ENCODE measurements at regions not wholly inside any gene's neighbourhood (a gene's known extent, or its start where the extent isn't known, plus 50 kb on each side); places are given as distances from the start of the nearest gene placed in this dataset.

DNA sequence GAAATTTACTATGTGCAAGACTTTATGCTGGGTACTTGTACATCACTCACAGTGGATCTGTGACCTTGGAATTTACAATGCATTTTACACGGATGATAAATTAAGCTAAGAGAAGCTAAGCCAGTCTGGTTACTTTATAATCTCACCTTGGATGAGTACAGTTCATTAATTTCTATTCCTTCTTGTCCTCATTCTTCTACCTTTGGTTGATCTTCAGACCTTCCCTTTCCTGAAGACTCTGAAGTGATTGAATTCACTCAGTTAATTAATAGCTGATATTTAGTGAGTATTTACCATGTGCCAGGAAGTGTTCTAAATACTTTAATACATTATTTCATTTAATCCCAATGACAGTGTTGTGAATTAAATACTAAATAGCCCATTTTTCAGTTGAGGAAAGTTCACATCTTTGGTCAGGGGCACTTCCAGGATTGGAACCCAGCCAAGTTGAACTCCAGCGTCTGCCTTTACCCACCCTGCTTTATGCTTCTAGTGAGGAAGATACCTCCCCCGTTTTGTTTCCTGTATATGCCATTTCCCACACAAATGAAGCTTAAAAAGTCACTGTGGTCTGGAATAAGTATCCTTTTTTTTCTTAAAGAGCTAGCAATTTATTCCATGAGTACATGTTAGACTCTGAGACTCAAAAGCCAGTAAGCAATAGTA lies 146.6 kb downstream of the TLR5 start:
- no peak for DNase-seq (ENCODE audit: low read depth in 2 of 2)

DNA sequence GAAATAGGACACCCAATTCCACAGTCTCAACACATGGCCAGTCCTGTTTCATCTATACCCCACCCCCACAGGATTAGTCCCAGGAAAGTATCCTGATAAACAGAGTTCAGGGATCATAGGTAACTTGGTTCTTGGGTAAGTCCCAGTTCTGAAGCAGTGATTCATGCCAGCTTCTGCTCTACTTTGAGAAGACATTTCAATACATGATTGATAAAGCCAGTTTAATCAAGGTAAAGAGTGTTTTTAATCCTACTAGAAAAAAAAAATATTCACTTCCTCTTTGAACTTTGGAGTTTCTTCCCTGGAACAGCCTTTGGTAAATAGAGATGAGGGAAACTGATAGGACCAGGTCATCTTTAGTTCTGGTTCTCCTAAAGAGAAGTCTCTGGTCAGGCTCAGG lies 142.4 kb downstream of the TLR5 start:
- no peak for DNase-seq (ENCODE audit: low read depth in 2 of 2)

DNA sequence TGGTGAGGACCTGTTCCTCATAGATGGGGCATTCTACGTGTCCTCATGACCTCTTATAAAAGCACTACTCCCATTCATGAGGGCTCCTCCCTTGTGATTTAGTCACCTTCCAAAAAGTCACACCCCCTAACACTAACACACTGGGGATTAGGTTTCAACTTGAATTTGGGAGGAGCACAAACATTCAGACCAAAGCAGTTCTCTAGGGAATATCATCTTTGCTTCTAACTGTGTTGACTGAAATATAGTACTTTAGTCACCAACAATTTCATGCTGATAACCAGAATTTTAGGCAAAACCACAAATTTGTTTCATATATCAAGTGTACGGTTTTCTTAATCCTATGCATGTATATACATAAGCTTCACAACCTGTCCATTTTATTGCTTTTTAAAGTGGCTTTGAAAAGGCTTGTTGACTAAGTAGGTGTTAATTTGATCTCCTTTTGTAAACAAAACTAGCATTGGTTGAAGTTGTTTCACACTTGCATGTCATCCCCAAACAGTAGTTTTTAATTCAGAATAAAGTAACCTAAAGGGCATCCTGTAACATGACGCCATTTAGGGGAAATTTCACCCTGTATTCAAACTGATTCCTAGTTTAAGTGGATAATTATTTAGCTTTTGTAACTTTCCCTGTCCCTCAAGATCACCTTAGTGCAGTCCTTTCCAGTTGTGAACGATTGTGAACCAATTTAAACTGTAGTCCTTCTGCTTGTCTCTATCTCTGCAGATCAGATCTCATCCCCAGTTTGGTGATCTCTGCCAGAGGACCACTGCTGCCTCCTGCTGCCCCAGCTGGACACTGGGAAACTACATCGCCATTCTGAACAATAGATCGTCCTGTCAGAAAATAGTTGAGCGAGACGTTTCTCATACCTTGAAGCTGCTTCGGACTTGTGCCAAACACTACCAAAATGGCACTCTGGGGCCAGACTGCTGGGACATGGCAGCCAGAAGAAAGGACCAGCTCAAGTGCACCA lies 141.1 kb downstream of the TLR5 start:
- DNase-seq (ENCODE audit: low read depth in 2 of 2): no peak

DNA sequence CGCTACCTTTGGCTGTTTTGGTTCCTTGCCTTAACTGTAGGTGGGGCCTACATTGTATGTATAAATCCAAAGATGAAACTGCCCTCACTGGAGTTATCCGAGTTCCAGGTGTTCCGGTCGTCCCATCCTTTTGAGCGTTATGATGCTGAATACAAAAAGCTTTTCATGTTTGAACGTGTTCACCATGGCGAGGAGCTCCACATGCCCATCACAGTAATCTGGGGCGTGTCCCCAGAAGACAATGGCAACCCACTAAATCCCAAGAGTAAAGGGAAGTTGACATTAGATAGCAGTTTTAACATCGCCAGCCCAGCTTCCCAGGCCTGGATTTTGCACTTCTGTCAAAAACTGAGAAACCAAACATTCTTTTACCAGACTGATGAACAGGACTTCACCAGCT lies 139.5 kb downstream of the TLR5 start:
- DNase-seq (ENCODE audit: low read depth in 2 of 2): no peak

DNA sequence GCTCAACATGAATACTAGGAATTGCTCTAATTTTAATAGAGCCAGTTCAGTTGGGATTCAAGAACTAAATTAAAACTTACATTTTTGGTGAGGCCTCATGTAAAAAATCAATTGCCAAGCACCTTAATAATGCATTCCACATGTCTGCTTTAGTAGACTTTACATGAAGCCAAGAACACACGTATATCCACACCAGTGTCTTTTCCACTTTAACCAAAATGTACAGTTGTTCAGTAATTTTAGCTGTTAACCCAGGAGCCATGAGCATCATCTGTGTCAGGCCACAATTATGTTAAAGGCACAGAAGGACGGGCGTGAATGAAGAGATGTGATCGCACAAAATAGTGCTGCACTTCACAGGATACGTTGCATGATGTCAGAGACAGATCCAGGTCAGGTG lies 136.7 kb downstream of the TLR5 start:
- no peak for DNase-seq (ENCODE audit: low read depth in 2 of 2)

DNA sequence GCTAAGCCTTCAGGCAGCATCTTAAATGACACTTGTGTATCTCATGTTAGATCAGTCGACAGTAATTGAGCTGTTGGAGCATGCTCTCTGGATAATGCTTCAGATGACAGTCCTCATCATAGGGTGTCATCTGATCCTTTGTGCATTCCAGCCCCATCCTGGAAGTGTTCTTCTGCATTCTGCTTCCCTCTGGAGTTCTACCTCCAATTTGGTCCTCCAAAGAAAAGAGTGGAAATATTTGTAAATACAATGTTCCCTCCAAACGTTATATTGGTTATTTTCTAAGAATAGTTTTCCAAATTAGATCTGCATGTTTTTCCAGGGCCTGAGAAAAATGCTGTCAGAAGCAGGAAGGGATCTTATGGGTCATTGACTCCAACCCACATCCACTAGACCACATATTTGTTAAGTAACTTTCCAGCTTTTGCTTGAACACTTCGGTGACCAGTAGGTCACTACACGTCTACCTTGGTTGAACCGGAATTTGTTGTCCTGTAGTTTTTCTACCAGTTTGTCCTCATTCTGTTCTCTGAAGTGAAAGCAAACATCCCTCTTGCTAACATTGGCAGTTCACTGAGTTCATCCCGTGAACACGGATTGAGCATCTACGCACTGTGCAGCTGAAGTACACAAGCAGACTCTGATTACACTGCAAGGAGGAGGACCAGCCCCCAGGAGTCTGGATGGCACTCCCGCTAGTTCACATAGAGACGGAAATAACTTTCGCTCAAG lies 136.0 kb downstream of the TLR5 start:
- no peak for DNase-seq (ENCODE audit: low read depth in 2 of 2)

DNA sequence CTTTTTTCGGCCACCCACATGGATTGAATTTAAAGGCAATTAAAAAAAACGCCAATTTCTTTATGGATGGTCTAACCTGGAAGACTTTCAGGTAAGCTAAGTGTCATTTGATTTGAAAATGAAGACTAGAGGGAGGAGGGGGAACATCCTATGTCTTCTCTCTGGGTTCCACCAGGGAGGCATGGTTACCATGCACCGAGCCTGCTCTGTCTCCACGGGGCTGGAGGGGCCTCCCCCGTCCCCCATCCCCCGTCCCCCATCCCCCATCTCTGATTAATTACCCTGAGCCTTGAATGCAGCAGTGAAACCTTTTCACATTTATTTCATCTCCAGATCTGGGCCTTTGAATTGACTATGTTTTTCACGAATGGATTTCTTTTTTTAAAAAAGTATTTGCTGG lies 135.1 kb downstream of the TLR5 start:
- DNase-seq (ENCODE audit: low read depth in 2 of 2): no peak

DNA sequence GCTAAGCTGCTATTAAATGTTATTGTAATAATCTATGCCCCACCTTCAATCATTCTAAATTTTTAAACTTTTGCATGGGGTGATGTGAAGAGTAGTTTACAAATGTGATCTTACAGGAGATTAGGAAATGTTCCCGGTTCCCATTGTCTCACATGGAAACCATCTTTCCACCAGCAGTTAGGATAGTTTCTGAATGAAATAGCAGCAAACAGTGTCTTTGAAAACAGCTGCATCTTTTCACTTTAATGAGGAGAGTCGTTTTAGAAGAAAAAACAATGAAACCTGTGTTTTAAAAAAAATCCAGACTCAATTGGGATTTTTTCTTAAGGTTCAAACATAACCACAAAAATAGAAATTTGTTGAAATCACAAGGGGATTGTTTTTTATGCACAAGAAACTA lies 134.2 kb downstream of the TLR5 start:
- DNase-seq (ENCODE audit: low read depth in 2 of 2): no peak

DNA sequence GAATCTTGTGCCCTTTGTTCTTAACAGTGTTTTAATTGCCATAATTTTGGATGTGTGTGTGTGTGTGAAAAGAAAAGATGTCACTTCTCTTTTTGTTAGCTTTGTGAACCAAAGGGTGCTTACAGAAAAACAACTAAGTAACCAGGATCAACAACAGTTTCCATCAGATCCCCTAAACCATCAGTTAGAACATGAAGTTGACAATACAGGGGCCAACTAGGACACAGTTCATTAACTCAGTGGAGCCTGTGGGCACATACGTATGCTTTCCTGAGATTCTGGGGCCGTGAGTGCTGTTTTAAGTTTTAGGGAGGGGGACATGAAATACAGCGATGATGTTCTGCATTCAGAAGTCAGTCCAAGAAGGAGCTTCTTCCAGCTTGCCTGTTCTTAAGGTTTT lies 133.6 kb downstream of the TLR5 start:
- no peak for DNase-seq (ENCODE audit: low read depth in 2 of 2)

DNA sequence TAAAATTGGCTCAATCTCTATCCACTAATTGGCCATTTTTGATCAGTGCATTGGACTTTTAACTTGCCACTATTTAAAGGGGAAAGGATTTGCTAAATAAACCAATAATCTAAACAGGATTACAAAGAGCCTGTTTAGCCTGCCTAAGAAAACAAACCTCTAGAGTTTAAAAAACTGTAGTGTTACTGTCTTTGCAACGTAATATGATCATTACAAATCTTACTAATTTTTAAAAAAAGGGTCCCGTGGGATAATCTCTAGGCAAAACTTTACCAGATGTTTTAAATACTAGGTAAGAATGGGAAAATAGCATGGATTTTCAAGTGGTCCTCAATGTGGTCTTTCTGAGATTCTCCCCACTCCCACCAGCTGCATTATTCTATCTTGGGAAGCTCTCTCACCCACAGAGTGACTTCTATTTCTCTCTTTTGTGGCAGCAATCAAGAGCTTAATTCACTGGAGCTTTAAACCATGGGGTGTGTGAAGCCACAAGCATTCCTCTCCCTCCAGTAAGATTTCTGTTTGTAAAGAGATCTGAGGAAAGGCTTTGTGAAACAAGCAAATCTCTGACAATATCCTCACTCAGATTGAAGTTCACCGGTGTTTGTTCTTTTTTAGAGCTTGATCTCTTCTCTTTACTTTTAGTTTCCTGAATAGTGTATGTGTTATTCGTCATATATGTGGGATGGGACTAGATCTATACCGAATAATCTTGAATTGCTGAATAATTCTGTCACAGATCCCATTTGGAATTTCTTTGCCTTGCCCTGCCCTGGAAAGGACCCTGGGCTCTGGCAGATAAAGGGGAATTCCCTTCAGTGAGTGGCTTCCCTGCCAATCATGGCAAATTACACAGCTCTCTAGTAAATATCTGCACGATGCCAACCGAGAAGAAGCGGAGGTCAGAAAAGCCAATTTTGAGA lies 132.2 kb downstream of the TLR5 start:
- no peak for DNase-seq (ENCODE audit: low read depth in 2 of 2)

DNA sequence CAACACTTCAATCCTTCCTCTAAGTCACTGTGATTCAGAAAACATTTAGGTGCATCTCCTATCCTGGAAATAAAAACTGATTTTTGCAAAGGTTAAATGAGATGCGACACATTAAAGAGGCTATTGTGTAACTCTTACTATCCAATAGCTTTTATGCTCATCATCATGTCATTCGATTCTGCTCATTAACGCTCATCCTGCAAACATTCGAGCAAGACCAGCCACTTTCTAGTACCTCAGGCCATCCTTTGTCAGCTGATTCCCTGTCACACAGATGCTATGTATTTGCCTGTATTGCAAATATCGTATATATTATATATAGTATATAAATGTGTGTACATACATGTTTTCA lies 131.6 kb downstream of the TLR5 start:
- no peak for DNase-seq (ENCODE audit: low read depth in 2 of 2)

DNA sequence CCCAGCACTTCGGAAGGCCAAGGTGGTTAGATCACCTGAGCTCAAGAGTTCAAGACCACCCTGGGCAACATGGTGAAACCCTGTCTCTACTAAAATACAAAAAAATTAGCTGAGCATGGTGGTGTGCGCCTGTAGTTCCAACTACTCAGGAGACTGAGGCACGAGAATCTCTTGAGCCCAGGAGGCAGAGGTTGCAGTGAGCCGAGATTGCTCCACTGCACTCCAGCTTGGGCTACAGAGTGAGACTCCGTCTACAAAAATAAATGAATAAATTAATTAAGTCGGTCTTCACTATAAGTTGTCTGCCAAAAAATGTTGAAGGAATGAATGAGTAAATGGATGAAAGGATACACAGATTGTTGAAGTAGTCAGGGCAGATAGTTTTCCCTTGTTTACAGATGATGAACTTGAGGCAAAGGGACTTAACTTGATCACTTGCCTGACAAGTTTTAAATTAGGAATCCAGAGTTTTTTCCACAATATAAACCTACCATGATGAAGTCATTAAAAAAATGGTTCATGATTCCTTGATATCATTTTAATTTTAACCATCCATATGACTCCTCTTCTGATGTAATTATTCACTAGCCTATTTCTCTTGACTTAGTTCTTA lies 130.8 kb downstream of the TLR5 start:
- DNase-seq (ENCODE audit: low read depth in 2 of 2): no peak

DNA sequence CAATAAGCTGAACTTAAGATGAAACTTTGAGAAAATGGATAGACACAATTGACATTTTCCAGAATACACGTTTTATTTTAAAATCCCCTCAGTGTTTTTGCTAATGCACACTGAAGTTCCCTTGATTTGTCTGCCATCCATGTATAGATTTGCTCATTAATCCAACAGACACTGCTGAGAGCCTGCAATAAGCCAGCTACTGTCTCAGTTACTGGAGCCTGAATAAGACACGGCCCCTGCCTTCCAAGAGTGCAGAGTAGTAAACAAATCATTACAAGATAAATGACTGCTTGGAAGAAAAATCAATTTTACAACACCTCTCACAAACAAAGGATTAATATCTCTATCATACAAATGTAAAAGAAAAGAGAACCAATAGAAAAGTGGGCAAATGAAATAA lies 130.1 kb downstream of the TLR5 start:
- no peak for DNase-seq (ENCODE audit: low read depth in 2 of 2)

DNA sequence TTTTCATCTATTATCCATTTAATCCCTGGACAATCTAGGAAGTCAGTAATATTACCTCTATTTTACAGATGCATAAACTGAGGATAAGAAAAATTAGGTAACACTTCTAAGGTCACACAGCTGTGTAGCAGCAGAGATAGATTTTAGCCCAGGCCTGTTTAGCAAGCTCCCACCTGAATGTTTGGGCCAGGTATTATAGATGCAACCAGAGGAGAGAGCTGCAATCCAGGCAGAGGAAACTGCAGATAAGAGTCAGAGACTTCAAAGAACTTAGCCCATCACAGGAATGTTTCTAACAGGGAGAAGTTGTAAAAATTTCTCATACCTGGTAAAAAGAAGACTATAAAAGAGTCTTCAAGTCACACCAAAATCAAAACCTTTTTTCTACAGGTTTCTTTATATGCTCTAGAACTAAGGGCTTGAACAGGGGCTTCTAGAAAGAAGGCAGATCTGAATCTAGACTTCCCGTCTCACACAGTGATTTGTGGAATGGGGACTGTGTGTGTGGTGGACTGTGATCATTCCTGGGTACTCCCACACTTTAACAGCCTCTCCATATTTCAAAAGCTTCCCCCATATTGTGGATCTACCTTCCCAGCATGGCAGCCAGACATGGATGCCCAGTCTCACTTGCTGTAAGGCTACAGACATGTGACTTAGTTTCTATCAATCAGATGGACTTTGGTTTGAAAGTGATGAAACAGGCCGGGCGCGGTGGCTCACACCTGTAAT lies 128.7 kb downstream of the TLR5 start:
- DNase-seq (ENCODE audit: low read depth in 2 of 2): no peak

DNA sequence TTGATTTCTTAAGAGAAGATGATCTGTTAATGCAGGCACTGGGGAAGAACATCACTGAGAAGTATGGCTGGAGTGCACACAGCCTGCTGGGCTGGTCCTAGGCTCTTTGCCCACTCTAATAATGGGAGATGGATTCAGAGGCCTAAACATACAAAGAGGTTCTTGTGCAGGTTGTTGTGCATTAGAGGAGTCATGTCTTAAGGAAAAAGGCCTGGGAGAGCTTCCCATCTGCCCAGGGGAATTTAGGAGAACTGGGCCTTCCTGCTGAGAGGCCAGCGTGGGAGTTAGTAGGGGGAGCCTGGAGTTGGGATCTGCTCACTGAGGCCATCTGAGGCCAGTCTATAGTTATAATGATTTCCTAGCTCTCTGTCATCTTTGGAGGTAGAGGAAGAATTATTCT lies 126.7 kb downstream of the TLR5 start:
- no peak for DNase-seq (ENCODE audit: low read depth in 2 of 2)

DNA sequence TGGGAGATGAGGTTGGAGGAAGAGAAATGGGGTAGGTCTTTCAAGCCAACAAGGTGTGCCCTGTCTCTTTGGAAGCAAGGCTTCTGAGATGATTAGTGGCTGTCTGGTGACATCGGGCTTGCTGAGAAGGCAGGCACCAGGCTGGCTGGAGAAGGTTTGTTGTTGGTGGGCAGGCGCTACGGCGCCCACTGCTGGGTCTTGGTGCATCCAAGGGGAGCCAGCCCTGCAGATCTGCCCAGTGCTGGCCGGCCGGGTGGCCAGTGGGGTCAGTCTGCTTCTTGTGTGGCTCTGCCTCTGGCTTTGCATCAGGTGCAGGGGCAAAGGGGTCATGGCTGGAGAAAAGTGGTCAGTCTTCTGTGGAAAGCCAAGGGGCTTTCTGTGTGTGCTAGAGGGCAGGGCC lies 126.2 kb downstream of the TLR5 start:
- DNase-seq (ENCODE audit: low read depth in 2 of 2): no peak

DNA sequence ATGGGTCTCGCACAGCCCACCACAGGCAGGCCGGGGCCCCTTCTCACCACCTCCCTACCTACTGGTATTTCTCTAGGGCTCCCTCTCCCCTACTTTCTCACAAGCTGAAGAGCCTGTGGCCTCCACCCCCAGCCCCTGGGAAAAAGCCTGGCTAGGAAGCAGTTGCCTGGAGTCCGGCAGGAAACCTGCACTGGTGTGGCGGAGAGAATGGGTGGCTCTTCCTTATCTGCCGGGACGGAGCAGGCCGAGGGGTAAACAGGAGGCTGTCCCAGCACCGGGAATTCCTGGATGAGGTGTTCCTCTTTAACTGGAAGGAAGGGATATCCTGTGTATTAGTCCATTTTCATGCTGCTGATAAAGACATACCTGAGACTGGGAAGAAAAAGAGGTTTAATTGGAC lies 125.8 kb downstream of the TLR5 start:
- no peak for DNase-seq (ENCODE audit: low read depth in 2 of 2)

DNA sequence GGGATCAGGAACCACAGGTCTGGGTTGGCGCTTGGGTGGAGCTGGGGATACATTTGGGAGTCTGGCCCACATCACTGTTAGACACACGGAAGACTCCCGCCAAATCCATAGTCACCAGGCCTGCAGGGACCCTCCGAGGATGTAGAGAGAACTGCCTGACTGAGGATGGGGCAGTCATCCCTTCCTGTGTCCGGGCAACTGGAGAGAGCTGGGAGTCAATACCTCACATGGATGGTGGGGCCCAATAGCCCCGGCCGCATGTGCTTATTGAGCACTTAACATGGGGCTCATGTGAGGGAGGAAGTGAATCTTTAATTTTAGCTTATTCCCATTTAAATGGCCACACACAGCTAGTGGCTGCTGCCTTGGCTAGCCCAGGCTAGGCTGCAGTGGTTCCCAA lies 124.5 kb downstream of the TLR5 start:
- DNase-seq (ENCODE audit: low read depth in 2 of 2): no peak

DNA sequence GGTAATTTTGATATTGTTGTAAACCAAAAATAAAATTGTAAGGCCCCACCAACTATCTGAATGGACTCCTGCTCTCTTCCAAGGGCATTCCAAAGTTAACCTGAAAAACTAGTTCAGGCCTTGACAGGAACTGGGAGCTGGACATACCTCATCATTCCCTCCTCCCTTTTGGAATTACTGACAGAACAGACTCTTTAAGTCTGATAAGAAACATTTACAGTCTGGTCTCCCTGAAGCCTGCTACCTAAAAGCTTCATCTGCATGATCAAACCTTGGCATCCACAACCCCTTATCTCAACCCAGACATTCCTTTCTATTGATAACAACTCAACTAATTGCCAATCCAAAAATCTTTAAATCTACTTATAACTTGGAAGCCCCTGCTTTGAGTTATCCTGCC lies 123.8 kb downstream of the TLR5 start:
- no peak for DNase-seq (ENCODE audit: low read depth in 2 of 2)

DNA sequence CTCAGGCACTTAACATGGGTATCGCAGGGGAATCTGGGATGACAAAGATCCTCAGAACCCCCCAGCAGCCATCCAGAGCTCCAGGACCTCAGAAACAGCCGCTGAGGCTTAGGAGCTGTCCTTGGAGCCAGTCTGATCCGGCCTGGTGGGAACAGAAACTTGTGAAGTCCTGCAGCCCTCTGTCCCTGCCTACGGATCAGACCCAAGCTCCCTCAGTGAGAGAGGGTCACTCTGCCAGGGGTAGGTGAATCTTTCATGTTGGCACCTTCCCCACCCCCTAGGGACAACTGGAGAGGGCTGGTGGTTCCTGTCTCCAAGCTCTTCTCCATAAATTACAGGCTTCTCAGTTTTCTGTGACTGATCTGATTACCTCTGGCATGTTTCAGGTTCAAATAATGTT lies 122.3 kb downstream of the TLR5 start:
- DNase-seq (ENCODE audit: low read depth in 2 of 2): no peak
